ENCODE measurements at regions not wholly inside any gene's neighbourhood (a gene's known extent, or its start where the extent isn't known, plus 50 kb on each side); places are given as distances from the start of the nearest gene placed in this dataset.

- no peak overlapping the region for H2AFZ ChIP-seq (ENCODE audit: low read length)
- no peaks in the 10 kb centered on the region for H3K36me3 ChIP-seq (replicated peaks in 1 of 2; ENCODE audit: control insufficient read depth in 1 of 2, insufficient read depth in 2 of 2, low read length in 2 of 2)
- H3K27me3 ChIP-seq (ENCODE audit: control insufficient read depth in 1 of 2, insufficient read depth in 2 of 2, low read length in 2 of 2), result no peaks in the 10 kb centered on the region
- no TSS peak for BruUV-seq (replicated peaks)
- in situ Hi-C loops (cut with HindIII; ENCODE audit: extremely low pct_ligation_motif_present, low pct_unique_long_range_greater_than_20kb) (no loop called here), intact Hi-C loops (cut with micrococcal nuclease; ENCODE audit: unreplicated experiment) (no loop called here)
- H3K9me3 ChIP-seq (ENCODE audit: low read length), result no peaks in the 10 kb centered on the region
- H4K20me1 ChIP-seq (ENCODE audit: insufficient read depth, low read length), result no peaks in the 10 kb centered on the region
- H3K9ac ChIP-seq (ENCODE audit: insufficient read depth, low read depth, low read length), result no peak overlapping the region
- no peak for ATAC-seq
- DNase-seq (ENCODE audit: low spot score), result no peak
- no peak for TF ChIP-seq PRPF4 (IDR thresholded peaks at IDR 0.05; ENCODE audit: low read depth, low read length, poor library complexity, severe bottlenecking)
- no peak for TF ChIP-seq ZZZ3 (CRISPR knock-in tag; IDR thresholded peaks at IDR 0.05; ENCODE audit: borderline replicate concordance)
- TF ChIP-seq DNMT1 (CRISPR knock-in tag; IDR thresholded peaks at IDR 0.05), result no peak
- no peak for TF ChIP-seq TSC22D2 (CRISPR knock-in tag; IDR thresholded peaks at IDR 0.05; ENCODE audit: borderline replicate concordance)
- TF ChIP-seq ZNF34 (CRISPR knock-in tag; IDR thresholded peaks at IDR 0.05; ENCODE audit: borderline replicate concordance), result no peak
- TF ChIP-seq HNF4G (IDR thresholded peaks at IDR 0.05; ENCODE audit: borderline replicate concordance, low read depth, low read length), result no peak
- no peak for TF ChIP-seq HNF4G (CRISPR knock-in tag; IDR thresholded peaks at IDR 0.05; ENCODE audit: borderline replicate concordance, low read depth)
- TF ChIP-seq HNRNPK (IDR thresholded peaks at IDR 0.05; ENCODE audit: low read depth, low read length, poor library complexity, severe bottlenecking), result no peak
- TF ChIP-seq ESRRA (CRISPR knock-in tag; IDR thresholded peaks at IDR 0.05; ENCODE audit: low read depth), result no peak
- TF ChIP-seq HOXA3 (CRISPR knock-in tag; IDR thresholded peaks at IDR 0.05), result no peak
- no peak for TF ChIP-seq MED13 (CRISPR knock-in tag; IDR thresholded peaks at IDR 0.05)
- TF ChIP-seq, protein P1, sequence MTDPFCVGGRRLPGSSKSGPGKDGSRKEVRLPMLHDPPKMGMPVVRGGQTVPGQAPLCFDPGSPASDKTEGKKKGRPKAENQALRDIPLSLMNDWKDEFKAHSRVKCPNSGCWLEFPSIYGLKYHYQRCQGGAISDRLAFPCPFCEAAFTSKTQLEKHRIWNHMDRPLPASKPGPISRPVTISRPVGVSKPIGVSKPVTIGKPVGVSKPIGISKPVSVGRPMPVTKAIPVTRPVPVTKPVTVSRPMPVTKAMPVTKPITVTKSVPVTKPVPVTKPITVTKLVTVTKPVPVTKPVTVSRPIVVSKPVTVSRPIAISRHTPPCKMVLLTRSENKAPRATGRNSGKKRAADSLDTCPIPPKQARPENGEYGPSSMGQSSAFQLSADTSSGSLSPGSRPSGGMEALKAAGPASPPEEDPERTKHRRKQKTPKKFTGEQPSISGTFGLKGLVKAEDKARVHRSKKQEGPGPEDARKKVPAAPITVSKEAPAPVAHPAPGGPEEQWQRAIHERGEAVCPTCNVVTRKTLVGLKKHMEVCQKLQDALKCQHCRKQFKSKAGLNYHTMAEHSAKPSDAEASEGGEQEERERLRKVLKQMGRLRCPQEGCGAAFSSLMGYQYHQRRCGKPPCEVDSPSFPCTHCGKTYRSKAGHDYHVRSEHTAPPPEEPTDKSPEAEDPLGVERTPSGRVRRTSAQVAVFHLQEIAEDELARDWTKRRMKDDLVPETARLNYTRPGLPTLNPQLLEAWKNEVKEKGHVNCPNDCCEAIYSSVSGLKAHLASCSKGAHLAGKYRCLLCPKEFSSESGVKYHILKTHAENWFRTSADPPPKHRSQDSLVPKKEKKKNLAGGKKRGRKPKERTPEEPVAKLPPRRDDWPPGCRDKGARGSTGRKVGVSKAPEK (CRISPR knock-in tag; IDR thresholded peaks at IDR 0.05; ENCODE audit: borderline replicate concordance), result no peak
- FAIRE-seq, result no peak
- ChIA-PET POLR2A (no interaction called here), CTCF (ENCODE audit: low intra/inter-chr PET ratio, low total read pairs) (no interaction called here)
- H3K79me2 ChIP-seq (ENCODE audit: insufficient read depth, low read length), result no peaks in the 10 kb centered on the region
- WGBS (ENCODE audit: low lambda C conversion rate), result 95% methylated on average over 3 of the region's 3 CpGs
- H3K4me3 ChIP-seq (replicated peaks in 1 of 3; ENCODE audit: insufficient read depth in 1 of 3, low read depth in 2 of 3, low read length in 3 of 3), result no peak overlapping the region
- no peak overlapping the region for H3K27ac ChIP-seq (ENCODE audit: extremely low read length, insufficient read depth, low read length)
- H3K4me1 ChIP-seq (ENCODE audit: insufficient read depth, low read length), result peaks cover 32% of the 10 kb centered on the region
- H3K4me2 ChIP-seq (ENCODE audit: low read depth, low read length), result no peak overlapping the region
Observed at GRCh38 chr5:173709145-173709544, 92.7 kb upstream of the BOD1 start.

All from HepG2 (cell line).